Amniotic epithelial cell (primary cell): ENCODE measurements at regions not wholly inside any gene's neighbourhood (a gene's known extent, or its start where the extent isn't known, plus 50 kb on each side); places are given as distances from the start of the nearest gene placed in this dataset.

Experiments
- DNase-seq: peaks from one replicate; pipeline ENCODE4 v3.0.0-alpha.2; 2010; ENCODE audit warnings: low read depth

GRCh38 chr2:228334180-228334579, 152.7 kb upstream of the SPHKAP start:
- DNase-seq = no peak

GRCh38 chr2:228329282-228329681, 147.8 kb upstream of the SPHKAP start:
- no peak for DNase-seq

- DNase-seq = no peak
Observed at GRCh38 chr2:228321015-228321414, 139.5 kb upstream of the SPHKAP start.

- DNase-seq = peak; percentile 24
Observed at GRCh38 chr2:228318218-228318617, 136.7 kb upstream of the SPHKAP start.

- no peak for DNase-seq
Observed at GRCh38 chr2:228312172-228312571, 130.7 kb upstream of the SPHKAP start.

GRCh38 chr2:228303960-228304359, 122.5 kb upstream of the SPHKAP start:
- DNase-seq = no peak

GRCh38 chr2:228283491-228284171, 102.1 kb upstream of the SPHKAP start:
- no peak for DNase-seq

GRCh38 chr2:228282376-228282775, 100.9 kb upstream of the SPHKAP start:
- DNase-seq = no peak

- no peak for DNase-seq
Observed at GRCh38 chr2:228273159-228273558, 91.7 kb upstream of the SPHKAP start.

- no peak for DNase-seq
Observed at GRCh38 chr2:228269351-228269750, 87.9 kb upstream of the SPHKAP start.

- no peak for DNase-seq
Observed at GRCh38 chr2:228268756-228269155, 87.3 kb upstream of the SPHKAP start.

- DNase-seq = no peak
Observed at GRCh38 chr2:228268301-228268700, 86.8 kb upstream of the SPHKAP start.

GRCh38 chr2:228263156-228263555, 81.7 kb upstream of the SPHKAP start:
- DNase-seq = no peak

- DNase-seq = no peak
Observed at GRCh38 chr2:228261546-228261945, 80.1 kb upstream of the SPHKAP start.

GRCh38 chr2:228257379-228257778, 75.9 kb upstream of the SPHKAP start:
- DNase-seq = no peak

- DNase-seq = no peak
Observed at GRCh38 chr2:228253752-228254151, 72.3 kb upstream of the SPHKAP start.

- no peak for DNase-seq
Observed at GRCh38 chr2:228247335-228247734, 65.8 kb upstream of the SPHKAP start.

- no peak for DNase-seq
Observed at GRCh38 chr2:228245601-228246000, 64.1 kb upstream of the SPHKAP start.

- DNase-seq = no peak
Observed at GRCh38 chr2:228242591-228242990, 61.1 kb upstream of the SPHKAP start.

GRCh38 chr2:228239907-228240561, 58.5 kb upstream of the SPHKAP start:
- no peak for DNase-seq

- no peak for DNase-seq
Observed at GRCh38 chr2:228239207-228239906, 57.9 kb upstream of the SPHKAP start.
